ENCODE measurements at regions not wholly inside any gene's neighbourhood (a gene's known extent, or its start where the extent isn't known, plus 50 kb on each side); places are given as distances from the start of the nearest gene placed in this dataset.
"Not testable (repeated sequence)": the region's sequence is repeated elsewhere in the genome, so short reads cannot be mapped to it uniquely, and the experiment has no call there.

DNA sequence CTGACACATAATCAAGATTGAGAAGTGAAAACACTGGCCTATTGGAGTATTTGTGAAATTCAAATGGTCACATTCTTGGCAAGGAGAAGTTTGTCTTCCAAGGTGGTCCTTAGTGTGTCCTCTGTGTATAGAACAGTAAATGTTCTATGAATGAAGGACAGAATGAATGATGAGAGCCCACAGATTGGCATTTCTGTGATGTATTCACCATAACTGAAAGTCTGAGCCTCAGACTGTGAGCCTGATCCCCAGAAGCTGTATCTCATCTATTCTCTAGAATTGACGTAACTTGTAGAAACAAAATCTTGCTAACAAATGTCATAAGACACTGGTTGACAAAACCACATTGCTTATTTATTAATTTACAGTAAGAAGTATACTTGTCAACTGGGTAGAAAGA lies 111.5 kb upstream of the ETV3 start:
- no peak for FAIRE-seq

DNA sequence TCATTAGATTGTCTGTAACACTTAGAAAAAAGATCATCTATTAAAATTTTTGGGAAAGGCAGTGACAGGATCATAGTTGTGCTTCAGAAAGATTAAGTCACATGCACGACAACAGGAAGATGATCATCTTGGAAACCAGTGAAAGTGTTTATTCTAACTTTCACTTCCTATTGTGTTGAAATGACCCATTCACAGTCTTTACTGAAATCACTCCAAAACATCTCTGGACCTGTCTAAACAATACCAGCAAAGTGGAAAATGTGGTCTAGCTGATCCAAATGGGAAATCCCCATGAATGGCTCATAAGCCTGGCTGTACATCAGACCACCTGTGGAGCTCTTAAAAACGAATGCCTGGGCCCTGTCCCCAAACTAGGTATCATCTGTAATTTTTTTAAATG lies 111.1 kb upstream of the ETV3 start:
- no peak for FAIRE-seq

DNA sequence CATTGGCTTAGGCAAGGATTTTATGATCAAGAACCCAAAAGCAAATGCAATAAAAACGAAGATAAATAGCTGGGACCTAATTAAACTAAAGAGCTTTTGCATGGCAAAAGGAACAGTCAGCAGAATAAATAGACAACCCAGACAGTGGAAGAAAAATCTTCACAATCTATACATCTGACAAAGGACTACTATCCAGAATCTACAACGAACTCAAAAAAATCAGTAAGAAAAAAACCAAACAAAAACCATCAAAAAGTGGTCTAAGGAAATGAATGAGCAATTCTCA lies 109.5 kb upstream of the ETV3 start:
- FAIRE-seq = not testable (repeated sequence)

DNA sequence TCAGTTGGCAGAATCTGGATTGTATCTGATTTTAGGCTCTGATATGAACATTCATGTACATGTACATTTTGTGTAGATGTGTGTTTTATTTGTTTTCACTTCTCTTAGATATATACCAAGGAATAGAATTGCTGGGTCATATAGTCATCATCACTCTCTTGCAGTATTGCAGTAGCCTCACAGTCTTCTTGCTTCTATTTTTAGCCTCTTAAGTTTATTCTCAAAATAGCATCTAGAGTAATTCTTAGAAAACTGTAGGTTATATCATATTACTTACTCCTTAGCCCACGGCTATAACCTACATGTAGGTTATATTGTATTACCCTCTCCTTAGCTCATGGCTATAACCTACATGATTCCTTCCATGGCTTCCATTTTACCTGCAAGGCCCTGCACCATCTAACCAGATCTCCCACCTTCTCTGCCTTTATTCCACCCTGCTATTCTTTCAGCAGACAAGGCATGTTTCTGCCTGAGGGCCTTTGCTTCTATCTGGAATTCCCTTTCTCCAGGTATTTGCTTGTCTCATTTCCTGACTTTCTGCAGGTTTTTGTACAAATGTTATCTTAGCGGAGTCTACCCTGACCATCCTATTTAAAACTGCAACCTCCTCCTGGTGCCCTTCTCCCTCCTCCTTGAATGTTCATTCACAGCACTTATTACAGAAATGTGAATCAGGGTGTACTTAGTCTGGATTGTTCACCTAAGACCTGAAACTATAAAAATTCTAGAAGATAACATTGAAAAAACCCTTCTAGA lies 109.0 kb upstream of the ETV3 start:
- FAIRE-seq = no peak

DNA sequence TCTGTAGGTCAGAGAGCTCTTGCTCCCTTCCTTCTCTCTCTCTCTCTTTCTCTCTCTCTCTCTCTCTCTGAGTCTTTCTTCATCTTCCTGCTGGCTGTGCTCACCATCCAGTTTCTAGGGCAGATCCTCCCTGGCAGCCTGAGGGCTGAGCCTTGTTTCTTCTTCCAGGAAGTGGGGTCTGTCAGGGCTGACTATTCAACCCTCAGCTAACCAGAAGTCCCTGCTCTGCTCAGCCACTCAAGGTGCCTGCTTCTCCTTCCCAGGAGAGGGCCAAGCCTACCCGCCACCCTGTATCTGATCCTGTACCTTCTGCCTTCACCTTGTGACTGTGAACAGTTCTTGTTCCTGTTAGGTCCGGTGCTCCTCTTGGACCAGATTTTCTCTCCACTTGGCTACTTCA lies 107.6 kb upstream of the ETV3 start:
- FAIRE-seq = no peak

DNA sequence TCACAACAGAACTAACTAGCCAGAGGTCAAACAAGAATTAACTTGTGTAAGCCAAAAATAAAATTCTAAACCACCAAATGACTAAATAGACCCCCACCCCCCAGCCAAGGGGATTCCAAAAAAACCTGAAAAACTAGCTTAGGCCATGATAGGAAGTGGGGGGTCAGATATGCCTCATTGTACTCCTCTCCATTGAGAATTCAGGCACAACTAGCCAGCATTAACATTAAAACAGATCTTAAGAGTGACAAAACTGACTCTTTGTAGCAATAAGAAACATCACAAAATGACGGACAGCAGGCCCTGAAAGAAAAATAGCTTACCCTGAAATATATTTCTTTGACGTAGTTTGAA lies 103.0 kb upstream of the ETV3 start:
- no peak for FAIRE-seq

DNA sequence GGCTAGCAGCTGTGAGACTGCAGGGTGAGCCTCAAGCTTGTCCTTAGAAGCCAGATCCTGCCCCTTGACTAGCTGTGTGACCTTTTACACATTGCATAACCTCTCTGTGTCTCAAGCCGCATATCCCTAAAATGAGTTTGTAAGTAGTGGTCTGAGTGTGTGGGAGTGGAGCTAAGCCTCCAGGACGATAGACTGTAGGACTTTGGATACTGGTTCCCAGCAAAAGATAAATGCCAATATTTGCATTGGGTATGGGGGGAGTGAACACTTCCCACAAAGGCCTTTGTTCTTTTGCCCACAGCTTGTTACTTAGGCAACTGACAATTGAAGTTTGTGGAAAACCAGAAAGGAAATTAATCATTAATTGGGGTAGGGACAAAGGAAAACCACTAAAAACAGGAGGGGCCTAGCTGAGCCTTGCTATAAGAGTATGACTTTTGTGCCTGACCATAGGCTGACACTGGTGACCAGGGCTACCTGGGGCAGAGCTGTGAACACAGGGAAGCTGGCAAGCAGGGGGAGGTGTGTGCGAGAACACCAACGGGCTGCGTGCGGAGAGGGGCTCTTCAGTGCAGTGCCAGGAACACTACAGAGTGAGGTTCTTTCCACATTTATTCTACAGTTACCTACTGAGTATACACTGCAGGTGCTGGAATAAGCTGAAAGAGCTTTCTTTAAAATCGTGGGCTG lies 102.4 kb upstream of the ETV3 start:
- FAIRE-seq = no peak

DNA sequence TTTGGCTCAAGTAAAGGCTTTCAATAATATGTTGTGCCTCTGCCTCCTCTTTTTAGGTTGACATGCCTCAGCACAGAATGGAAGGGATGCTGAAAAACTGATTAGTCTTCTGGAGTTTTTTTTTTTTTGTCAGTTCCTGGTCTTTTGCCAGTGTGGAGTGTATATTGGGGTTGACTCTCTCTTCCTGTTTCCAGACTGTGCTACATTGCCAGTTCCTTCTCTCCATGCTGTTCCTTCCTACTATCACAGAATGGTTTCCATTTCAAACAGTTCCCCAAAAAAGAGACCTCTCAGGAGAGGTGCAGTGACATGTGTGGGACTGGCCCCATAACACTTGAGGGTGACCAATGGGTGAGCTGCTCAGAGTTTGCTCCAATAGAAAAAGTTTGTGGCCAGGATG lies 101.7 kb upstream of the ETV3 start:
- no peak for FAIRE-seq

DNA sequence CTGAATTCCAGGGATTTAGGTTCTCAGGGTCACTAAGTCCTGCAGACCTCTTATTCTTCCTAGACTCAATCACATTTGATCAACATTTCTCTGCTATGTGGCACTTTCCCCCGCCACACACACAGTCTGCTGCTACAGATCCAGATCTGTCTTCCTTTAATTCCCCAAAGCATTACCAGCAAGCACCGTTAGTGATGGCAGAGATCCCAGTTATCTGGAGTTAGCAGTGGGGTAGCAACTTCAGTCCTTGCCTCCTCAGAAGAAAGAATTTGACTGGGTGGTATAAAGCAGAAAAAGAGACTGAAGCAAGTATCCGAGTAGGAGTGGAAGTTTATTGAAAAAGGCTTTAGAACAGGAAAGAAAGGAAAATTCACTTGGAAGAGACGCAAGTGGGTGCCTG lies 100.4 kb upstream of the ETV3 start:
- FAIRE-seq = no peak

DNA sequence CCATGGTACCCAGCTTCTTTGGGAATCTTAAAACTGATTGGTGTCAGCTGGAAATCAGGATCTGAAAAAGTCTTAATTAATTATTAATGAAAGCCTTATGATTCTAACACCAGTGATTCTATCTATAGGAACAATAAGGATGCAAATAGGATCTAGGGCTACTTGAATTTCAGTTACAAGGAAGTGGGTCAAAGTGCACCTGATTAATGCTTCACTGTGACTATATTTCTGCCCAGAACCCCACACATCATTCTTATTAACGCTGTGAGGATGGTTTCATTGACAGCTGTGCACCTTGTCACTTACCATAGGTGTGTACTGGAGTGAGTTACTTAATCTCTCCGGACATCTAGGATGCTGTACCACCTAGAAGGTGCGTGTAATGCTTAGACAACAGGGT lies 99.8 kb upstream of the ETV3 start:
- no peak for FAIRE-seq

DNA sequence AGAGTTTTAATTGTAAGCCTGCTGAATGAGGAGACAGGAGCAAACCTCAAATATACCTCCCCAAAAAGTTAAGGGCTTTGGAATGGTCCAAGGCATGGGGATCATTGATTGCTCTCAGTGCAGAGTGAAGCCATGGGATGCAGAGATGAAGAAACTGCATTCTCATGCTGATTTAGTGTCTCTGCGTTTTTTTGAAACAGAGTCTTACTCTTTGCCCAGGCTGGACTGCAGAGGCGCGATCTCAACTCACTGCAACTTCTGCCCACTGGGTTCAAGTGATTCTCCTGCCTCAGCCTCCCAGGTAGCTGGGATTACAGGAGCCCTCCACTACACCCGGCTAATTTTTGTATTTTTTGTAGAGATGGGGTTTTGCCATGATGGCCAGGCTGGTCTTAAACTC lies 99.3 kb upstream of the ETV3 start:
- FAIRE-seq = no peak

DNA sequence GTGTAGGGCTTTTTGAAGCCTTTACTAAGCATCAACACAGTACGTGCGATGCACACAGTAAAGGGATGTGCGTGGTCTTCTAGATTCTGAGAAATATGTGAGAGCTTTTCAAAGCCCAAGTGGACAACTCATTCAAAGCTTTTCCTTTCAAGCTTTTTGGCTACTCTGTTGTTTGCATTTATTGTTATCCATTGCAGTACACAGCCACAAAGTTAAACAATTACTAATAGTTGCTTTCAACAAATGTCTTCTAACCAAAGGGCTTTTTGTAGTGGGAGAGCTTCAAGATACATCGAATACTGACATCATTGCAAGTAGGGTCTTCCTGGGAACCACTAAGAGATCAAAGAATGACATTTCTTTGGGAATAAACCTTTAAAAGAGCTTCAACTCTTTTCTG lies 97.9 kb upstream of the ETV3 start:
- FAIRE-seq = no peak

DNA sequence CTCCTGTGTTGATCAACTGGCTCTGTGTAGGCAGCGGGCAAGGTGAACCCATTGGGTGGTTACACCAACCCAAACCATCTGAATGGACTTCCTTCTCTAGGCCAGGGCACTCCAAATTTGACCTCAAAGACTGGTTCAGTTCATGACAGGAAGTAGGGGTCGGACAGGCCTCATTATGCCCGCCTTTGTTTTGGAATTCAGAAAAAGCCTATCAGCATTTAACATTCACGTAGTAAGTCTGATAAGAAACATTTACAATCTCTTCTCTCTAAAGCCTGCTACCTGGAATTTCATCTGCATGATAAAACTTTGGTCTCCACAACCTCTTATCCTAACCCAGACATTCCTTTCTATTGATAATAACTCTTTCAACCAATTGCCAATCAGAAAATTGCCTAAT lies 97.1 kb upstream of the ETV3 start:
- no peak for FAIRE-seq

DNA sequence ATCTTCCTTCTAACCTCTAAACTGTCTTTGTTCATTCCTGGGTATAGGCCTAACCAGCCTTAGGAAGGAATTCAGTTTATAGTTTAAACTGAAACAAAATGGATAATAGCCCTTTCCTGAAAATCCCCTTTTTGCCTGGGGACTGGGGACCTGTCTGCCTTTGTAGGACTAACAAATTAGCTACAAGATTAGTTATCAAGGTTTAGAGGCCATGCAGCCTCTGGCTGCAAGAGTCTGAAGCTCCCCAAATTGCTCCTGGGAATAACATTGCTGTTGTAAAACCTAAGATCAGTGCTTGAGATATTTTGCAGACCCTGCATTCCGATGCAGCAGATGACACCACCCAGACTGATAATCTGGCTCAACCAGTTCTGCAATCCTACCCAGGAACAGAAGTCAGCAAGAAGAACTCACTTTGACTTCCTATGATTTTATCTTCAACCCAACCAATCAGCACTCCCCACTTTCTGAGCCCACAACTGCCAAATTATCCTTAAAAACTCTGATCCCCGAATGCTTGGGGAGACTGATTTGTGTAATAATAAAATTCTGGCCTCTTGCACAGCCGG lies 96.6 kb upstream of the ETV3 start:
- no peak for FAIRE-seq

DNA sequence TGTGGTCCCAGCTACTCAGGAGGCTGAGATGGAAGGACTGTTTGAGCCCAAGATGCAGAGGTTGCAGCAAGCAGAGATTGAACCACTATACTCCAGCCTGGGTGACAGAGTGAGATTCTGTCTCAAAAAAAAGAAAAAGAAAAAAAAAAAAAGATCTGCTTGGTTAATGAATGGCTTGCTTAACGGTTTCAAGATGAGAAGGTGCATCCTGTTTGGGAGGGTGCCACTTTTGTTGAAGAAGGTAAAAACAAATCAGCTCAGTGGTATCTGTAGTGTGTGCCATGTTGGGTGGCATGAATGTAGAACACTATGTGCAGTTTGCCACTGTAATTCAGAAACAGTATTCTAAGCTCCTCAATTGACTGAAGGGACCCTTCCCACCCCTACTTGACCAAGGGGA lies 94.9 kb upstream of the ETV3 start:
- FAIRE-seq = no peak

DNA sequence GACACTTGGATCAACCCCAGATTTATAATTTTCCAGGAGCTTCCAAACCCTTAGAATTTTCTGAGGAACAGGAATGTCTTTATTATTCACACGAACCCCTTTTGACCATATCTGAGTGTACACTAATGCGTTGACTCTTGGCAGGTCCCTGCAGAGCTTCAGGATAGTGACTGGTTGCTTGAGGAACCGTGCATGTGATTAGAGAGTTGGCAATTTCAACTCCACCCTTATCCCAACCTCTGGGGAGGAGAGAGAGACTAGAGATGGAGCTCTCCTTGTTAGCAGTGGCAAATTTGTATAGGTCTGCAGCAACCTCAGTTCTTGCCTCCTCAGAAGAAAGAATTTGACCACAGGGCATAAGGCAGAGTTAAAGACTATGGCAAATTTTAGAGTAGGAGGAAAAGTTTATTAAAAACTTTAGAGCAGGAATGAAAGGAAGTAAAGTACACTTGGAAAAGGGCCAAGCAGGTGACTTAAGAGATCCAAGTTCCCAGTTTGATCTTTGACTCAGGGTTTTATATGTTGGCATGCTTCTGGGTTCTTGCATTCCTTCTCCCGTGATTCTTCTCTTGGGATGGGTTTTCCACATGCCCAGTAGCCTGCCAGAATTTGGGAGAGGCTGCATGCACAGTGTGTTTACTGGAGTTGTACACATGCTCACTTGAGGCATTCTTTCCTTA lies 93.8 kb upstream of the ETV3 start:
- FAIRE-seq = no peak

DNA sequence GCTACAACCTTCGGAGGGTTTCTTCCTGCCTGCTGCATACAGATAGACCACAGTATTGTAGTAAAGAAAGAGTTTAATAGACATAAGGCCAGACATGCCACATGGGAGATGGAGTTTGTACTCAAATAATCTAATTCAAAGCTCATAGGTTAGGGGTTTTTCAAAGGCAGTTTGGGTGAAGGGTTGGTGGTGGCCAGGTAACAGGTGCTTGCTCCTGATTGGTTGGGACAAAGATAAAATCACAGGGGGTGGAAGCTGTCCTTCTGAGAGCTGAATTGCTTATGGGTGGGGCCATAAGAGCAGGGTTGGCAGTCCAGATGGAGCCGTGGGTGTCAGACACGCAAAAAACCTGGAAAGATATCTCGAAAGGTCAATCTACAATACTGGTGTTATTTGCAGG lies 92.3 kb upstream of the ETV3 start:
- FAIRE-seq = no peak

DNA sequence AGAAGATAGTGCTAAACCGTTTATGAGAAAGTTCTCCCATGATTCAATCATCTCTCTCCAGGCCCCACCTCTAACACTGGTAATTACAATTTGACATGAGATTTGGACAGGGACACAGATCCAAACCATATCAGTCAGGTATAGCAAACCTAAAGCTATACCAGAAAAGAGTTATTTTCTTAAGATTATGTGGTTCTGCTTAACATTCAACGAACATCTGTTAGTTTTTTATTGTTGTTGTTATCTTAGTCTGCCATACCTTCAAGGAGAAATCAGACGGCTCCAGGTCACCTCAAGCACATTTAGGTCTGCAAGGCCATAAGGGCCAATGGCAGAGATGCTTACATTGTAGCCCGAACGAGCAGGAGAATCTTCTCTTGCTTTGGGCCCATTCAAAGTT lies 89.5 kb upstream of the ETV3 start:
- FAIRE-seq = no peak

DNA sequence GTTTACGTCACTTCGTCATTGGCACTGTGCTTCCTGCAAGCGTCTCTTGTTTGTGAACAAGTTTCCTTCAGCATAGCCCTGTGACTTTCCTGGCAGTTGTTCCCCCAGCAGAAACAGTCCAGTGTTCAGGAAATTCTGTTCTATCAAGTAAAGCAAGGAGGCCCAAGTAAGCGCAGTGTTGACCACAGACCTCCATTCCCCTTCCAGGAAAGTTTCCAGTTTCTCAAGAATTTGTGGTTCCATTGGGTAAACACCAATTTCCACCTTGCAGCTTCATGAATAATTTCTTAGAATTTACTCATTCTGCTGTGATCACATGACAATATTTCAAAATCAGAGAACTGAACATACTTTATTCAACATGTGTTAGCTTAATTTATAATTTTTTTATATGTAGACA lies 88.5 kb upstream of the ETV3 start:
- FAIRE-seq = no peak

DNA sequence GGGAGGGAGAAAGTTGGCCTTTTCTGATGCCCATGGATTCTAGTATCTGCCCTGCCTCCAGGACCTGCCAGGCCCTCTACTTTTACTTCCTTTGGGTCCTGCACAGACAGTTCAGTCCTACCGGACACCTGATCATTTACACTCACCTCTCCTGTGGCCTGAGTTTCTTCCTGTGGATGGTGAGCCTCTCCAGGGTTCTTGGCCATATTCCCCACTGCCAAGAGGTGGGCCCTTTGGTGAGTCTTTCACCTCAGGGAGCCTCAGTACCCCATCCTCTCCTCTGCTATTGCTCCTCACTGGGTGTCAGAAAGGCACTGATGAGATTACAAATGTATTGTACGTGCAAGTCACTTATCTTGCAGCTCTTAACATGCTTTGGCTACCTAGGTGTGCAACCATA lies 81.4 kb upstream of the ETV3 start:
- no peak for FAIRE-seq

DNA sequence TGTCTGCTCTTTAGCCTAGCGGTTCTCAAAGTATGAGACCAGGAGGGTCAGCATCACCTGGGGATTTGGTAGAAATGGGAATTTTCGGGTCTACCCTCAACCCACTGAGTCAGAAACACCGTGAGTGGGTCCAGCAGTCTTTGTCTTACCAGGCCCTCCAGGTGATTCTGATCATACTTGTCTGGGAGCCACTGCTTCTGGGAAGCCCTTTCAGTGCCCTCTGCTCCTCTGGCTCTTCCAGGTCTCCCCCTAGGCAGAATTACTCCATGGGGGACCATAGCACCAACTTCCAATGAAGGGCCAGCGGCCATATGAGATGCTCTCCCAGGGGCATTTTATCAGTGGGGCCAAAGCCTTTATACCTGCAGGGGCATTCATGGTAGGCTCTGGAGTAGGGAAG lies 81.0 kb upstream of the ETV3 start:
- FAIRE-seq = no peak

DNA sequence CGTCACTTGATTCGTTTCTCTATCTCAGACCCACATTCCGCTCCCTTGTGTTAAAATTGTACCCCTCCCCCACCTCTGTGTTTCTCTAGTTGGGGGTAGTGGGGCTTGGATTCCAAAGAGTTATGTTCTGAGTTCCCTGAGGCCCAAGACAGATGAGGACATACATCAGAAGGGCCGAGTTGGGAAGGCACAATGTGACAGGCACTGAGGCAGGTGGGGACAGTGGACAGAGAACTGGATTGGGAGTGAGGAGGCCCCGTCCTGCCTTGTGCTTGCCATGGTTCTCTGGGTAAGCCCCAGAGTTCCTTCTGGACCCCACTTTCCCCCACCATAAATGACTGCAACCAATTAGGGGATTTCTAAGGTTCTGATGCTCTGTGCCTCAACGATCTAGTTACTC lies 80.5 kb upstream of the ETV3 start:
- no peak for FAIRE-seq

DNA sequence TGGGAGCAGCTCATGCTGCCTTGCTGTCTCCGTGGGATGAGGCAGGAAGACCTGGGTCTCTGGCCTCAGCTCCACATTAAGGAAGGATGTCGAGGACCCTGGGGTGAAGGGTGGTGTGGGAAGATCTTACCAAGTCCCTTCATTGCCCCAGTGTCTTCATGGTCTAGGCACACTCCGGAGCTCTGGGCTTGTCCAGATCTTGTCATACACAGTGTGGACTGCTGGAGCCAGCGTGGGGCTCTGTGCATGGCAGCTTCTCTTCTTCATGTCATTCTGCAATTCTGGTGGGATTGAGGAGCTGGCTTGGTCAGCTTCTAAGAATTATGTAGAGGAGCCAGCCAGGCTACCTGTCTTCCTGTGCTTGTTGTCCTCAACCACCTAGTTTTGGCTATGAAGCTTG lies 79.3 kb upstream of the ETV3 start:
- FAIRE-seq = no peak

DNA sequence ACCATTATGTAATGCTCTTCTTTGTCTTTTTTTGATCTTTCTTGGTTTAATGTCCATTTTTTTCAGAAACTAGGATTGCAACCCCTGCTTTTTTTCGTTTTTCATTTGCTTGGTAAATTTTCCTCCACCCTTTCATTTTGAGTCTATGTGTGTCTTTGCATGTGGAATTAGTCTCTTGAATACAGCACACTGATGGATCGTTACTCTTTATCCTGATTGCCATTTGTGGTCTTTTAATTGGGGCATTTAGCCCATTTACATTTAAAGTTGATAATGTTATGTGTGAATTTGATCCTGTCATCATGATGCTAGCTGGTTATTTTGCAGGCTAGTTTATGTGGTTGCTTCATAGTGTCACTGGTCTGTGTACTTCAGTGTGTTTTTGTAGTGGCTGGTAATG lies 75.6 kb upstream of the ETV3 start:
- peak; percentile 21 for FAIRE-seq
